Stimulated activated CD4-positive, alpha-beta T cell treated with anti-CD3 and anti-CD28 coated beads, Interleukin-4, amount 100 ng/mL, for 48 hours (primary cell): ENCODE measurements at regions not wholly inside any gene's neighbourhood (a gene's known extent, or its start where the extent isn't known, plus 50 kb on each side); places are given as distances from the start of the nearest gene placed in this dataset.

Experiments used
- DNase-seq, 2 donors: peaks; one replicate each; pipeline ENCODE4 v3.0.0-alpha.2; 2020; ENCODE audit warnings: low read depth in 2 of 2

DNA sequence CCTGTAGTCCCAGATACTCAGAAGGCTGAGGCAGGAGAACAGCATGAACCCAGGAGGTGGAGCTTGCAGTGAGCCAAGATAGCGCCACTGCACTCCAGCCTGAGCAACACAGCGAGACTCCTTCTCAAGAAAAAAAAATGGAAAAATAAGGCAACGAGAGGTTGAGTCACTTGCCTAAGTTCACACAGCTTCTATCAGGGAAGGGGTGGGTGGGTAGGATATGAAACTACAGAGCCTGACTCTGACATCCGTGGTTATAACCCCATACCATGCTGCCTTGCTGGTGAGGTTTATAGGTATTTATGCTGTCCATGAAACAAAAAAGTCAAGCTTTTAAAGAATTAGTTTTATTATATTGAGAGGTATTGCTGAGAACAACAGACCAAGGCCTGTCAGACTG, 61.5 kb upstream of the RAB4A start:
- no peak for DNase-seq

GRCh38 chr1:229209816-229210215, 61.1 kb upstream of the RAB4A start:
- no peak for DNase-seq

GRCh38 chr1:229210844-229211243, 60.1 kb upstream of the RAB4A start:
- DNase-seq: no peak

GRCh38 chr1:229213797-229214196, 57.1 kb upstream of the RAB4A start:
- DNase-seq: no peak

DNA sequence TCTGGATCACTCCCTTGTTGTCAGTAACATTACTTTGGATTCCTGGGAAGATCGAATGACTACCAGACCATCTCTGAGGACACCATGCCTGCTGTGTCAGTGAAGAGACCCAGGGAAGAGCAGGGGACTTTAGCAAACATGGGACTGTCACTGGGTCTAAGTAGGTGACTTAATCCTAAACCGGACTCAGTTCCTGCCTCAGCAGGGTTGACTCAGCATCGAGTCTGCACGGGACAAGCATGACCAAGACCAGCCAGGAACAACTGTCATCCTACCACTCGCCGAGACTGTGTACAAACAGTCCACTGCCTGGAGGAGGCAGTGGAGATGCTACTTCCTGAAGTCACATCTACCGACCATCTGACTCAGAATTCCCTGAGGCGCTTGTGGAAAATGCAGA, 53.2 kb upstream of the RAB4A start:
- DNase-seq: no peak

DNA sequence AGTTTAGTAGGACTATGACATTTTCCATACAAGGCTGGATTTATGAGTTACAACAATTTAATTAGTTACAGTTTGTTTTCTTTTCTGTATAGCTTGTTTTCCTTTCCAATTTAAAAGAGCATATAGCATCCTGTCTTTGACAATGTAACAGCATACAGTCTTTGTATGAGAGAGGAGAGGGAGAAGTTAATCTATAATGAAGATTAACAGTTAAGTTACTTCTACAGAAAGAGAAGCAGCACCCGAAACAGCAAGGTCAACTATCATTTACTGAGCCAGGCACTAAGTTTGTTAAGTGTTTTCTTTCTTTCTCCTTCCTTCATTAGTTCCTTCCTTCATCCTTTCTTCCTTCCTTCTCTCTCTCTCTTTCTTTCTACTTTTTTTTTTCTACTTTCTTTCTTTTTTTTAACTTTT, 52.3 kb upstream of the RAB4A start:
- DNase-seq: no peak

DNA sequence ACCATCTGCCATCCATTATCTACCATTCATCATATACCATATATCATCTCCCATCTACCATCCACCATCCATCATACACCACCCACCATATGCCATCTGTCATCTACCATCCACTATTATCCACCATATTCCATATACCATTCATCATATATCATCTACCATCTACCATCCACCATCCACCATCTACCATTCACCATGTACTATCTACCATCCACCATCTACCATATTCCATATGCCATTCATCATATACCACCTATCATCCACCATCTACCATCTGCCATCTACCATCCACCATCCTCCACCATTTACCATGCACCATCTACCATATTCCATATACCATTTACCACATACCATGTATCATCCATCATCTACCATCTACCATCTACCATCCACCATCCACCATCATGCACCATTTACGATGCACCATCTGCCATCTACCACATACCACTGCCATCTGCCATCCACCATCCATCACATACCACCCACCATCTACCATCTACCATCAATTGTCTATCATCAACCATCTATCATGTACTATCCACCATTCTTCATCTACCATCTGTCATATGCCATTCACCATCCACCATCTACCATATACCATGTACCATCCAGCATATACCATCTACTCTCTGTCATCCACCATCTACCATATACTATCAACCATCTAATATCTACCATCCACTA, 50.6 kb upstream of the RAB4A start:
- DNase-seq: no peak

GRCh38 chr1:229221106-229222019, 49.5 kb upstream of the RAB4A start:
- no peak for DNase-seq
